A673 (cell line): ENCODE measurements at regions not wholly inside any gene's neighbourhood (a gene's known extent, or its start where the extent isn't known, plus 50 kb on each side); places are given as distances from the start of the nearest gene placed in this dataset.

ENCODE experiments used
- EZH2 ChIP-seq: fragments of 200-600 bp; sonication (generic); IDR thresholded peaks from 2 replicates; pipeline ENCODE4 v1.6.1; 2017; ENCODE audit warnings: borderline replicate concordance, low read depth, mild to moderate bottlenecking, mixed read lengths, antibody characterized with exemption, low read length; ENCODE audit not compliant: poor library complexity, severe bottlenecking
- TF ChIP-seq, protein P1 (sequence below): fragments of 300-800, 200-600 bp; sonication (generic); conservative IDR thresholded peaks from 2 replicates; pipeline ENCODE4 v1.5.1; 2017; ENCODE audit warnings: low read depth, mild to moderate bottlenecking, antibody characterized with exemption, low read length, moderate library complexity, mixed read lengths

DNA sequence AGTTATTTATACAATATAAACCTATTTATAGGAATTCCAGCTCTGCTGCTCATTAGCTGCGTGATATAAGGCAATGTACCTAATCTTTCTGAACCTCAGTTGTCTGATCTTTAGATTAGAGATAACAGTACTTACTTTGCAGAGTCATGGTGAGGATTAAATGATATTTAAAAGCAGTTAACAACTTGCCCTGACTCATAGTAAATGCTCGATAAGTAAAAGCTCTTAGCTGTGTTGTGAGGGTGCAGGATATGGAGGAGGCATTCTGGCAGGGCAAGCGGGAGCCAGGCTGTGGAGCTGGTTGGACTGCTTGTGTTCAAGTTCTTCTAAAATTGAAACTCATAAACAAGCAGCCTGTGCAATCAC lies 140.0 kb upstream of the PRICKLE1 start:
- TF ChIP-seq, protein P1, sequence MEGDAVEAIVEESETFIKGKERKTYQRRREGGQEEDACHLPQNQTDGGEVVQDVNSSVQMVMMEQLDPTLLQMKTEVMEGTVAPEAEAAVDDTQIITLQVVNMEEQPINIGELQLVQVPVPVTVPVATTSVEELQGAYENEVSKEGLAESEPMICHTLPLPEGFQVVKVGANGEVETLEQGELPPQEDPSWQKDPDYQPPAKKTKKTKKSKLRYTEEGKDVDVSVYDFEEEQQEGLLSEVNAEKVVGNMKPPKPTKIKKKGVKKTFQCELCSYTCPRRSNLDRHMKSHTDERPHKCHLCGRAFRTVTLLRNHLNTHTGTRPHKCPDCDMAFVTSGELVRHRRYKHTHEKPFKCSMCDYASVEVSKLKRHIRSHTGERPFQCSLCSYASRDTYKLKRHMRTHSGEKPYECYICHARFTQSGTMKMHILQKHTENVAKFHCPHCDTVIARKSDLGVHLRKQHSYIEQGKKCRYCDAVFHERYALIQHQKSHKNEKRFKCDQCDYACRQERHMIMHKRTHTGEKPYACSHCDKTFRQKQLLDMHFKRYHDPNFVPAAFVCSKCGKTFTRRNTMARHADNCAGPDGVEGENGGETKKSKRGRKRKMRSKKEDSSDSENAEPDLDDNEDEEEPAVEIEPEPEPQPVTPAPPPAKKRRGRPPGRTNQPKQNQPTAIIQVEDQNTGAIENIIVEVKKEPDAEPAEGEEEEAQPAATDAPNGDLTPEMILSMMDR: no peak
- no peak for TF ChIP-seq EZH2
